Neural cell (in vitro differentiated cells): ENCODE measurements at regions not wholly inside any gene's neighbourhood (a gene's known extent, or its start where the extent isn't known, plus 50 kb on each side); places are given as distances from the start of the nearest gene placed in this dataset.

Source experiments
- H2AFZ ChIP-seq: fragments of 200-600, 300-800 bp; sonication (generic), shearing (Covaris generic); 2 replicates; pipeline ENCODE4 v1.6.0; 2014; ENCODE audit warnings: low read depth, mild to moderate bottlenecking, antibody characterized with exemption, low read length, moderate library complexity
- H3F3A ChIP-seq: fragments of 200-600 bp; shearing (Covaris generic); 2 replicates; pipeline ENCODE4 v1.6.1; 2016; ENCODE audit warnings: mild to moderate bottlenecking, moderate library complexity, mixed read lengths, antibody characterized with exemption, low read length; ENCODE audit not compliant: insufficient read depth, poor library complexity, severe bottlenecking
- H3K27ac ChIP-seq: fragments of 200-600, 300-800 bp; sonication (generic), shearing (Covaris generic); 2 replicates; pipeline ENCODE4 v1.5.1; 2014; ENCODE audit warnings: mild to moderate bottlenecking, low read length, moderate library complexity
- H3K27me3 ChIP-seq: fragments of 300-800, 200-600 bp; sonication (generic), shearing (Covaris generic); 2 replicates; pipeline ENCODE4 v1.6.0; 2014; ENCODE audit warnings: mild to moderate bottlenecking, low read depth, low read length, moderate library complexity; ENCODE audit not compliant: insufficient read depth
- H3K36me3 ChIP-seq: fragments of 300-800, 200-600 bp; sonication (generic), shearing (Covaris generic); 2 replicates; pipeline ENCODE4 v1.5.1; 2014; ENCODE audit warnings: mild to moderate bottlenecking, antibody characterized with exemption, low read length, moderate library complexity; ENCODE audit not compliant: insufficient read depth
- H3K4me2 ChIP-seq: fragments of 300-800, 200-600 bp; sonication (generic), shearing (Covaris generic); 2 replicates; pipeline ENCODE4 v1.6.0; 2014; ENCODE audit warnings: mild to moderate bottlenecking, low read length
- H3K4me3 ChIP-seq: fragments of 300-800, 200-600 bp; sonication (generic), shearing (Covaris generic); 2 replicates; pipeline ENCODE4 v1.5.1; 2014; ENCODE audit warnings: mild to moderate bottlenecking, low read length, moderate library complexity
- H3K79me2 ChIP-seq: fragments of 200-600 bp; shearing (Covaris generic); replicated peaks from 2 replicates; pipeline ENCODE4 v1.6.0; 2014; ENCODE audit warnings: mild to moderate bottlenecking, low read length, moderate library complexity; ENCODE audit not compliant: insufficient read depth
- H3K9ac ChIP-seq: fragments of 300-800, 200-600 bp; sonication (generic), shearing (Covaris generic); 2 replicates; pipeline ENCODE4 v1.6.1; 2016; ENCODE audit warnings: mild to moderate bottlenecking, low read length, mixed read lengths
- H3K9me2 ChIP-seq: fragments of 200-600 bp; shearing (Covaris generic); 2 replicates; pipeline ENCODE4 v1.6.1; 2016; ENCODE audit warnings: mild to moderate bottlenecking, low read length, mixed read lengths; ENCODE audit not compliant: insufficient read depth
- H3K9me3 ChIP-seq: fragments of 200-600, 300-800 bp; sonication (generic), shearing (Covaris generic); 2 replicates; pipeline ENCODE4 v1.6.1; 2016; ENCODE audit warnings: mild to moderate bottlenecking, mixed run types, low read length, moderate library complexity, mixed read lengths
- H4K20me1 ChIP-seq: fragments of 200-600 bp; shearing (Covaris generic); 2 replicates; pipeline ENCODE4 v1.6.1; 2016; ENCODE audit warnings: mild to moderate bottlenecking, mixed run types; ENCODE audit not compliant: insufficient read depth
- EP300 ChIP-seq: fragments of 450-650 bp; conservative IDR thresholded peaks from 2 replicates; pipeline ENCODE4 v1.6.1; 2014; ENCODE audit warnings: antibody characterized with exemption, mild to moderate bottlenecking, moderate library complexity; ENCODE audit not compliant: poor library complexity, severe bottlenecking
- EZH2 ChIP-seq: fragments of 200-600, 300-800 bp; shearing (Covaris generic), sonication (generic); IDR thresholded peaks from 2 replicates; pipeline ENCODE4 v1.6.1; 2014; ENCODE audit warnings: antibody characterized with exemption, low read length, borderline replicate concordance, mild to moderate bottlenecking; ENCODE audit not compliant: insufficient read depth, poor library complexity, severe bottlenecking
- MXI1 ChIP-seq: fragments of 450-650 bp; conservative IDR thresholded peaks from 2 replicates; pipeline ENCODE4 v1.6.1; 2014; ENCODE audit warnings: antibody characterized with exemption, mild to moderate bottlenecking; ENCODE audit not compliant: poor library complexity, severe bottlenecking
- POLR2AphosphoS5 ChIP-seq: IDR thresholded peaks from 2 replicates; pipeline ENCODE4 v1.6.1; 2012
- RAD21 ChIP-seq: fragments of 450-650 bp; conservative IDR thresholded peaks from 2 replicates; pipeline ENCODE4 v1.6.1; 2014; ENCODE audit warnings: antibody characterized with exemption, mild to moderate bottlenecking, moderate library complexity
- REST ChIP-seq: IDR thresholded peaks from 2 replicates; pipeline ENCODE4 v1.6.1; 2012; ENCODE audit warnings: borderline replicate concordance
- SMC3 ChIP-seq: fragments of 450-650 bp; conservative IDR thresholded peaks from 2 replicates; pipeline ENCODE4 v1.6.1; 2014; ENCODE audit warnings: antibody characterized with exemption, mild to moderate bottlenecking, moderate library complexity; ENCODE audit not compliant: poor library complexity
- TAF1 ChIP-seq: IDR thresholded peaks from 2 replicates; pipeline ENCODE4 v1.6.1; 2012; ENCODE audit warnings: low read depth
- TF ChIP-seq, protein P1 (sequence below): fragments of 450-650 bp; IDR thresholded peaks from 2 replicates; pipeline ENCODE4 v1.5.1; 2014; ENCODE audit warnings: antibody characterized with exemption, mild to moderate bottlenecking, moderate library complexity; ENCODE audit not compliant: poor library complexity, severe bottlenecking

DNA sequence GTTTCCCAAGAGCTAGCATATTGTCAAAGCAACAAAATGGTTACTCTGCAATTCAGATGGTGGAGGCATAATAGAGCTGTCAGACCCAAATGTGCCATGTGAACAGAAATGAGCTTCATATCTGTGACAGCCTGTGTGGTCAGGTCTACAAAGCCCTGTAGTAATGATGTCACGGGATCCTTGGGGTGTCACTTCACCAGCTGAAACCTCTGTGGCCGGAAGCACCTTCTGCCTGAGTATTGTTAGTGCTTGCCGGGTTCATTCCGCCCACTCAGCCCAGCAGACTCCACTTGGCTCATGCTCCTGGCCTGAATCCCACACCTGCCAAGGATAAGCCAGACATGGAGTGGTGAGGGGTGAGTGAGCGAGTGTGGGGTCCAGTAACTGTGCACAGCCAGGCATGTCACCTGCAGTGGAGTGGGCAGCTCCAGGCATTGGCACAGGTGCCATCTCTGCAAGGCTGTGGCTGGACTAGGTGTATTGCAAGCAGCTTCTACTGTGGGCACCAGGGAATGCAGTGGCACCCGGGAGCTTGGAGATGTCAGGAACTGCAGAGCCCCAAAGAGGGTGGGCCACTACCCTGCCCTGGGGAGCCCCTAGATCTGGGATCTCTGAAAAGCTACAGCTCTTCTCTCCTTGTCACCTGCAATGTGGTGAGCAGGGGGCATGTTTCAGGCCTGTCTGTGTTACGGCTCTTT is 341.9 kb upstream of the CHRM2 start:
- no peaks in the 10 kb centered on the region for H3K27me3 ChIP-seq
- TF ChIP-seq EZH2 (no peak), POLR2AphosphoS5 (no peak), TAF1 (no peak), EP300 (no peak), MXI1 (no peak), RAD21 (no peak), REST (no peak), SMC3 (no peak)
- TF ChIP-seq, protein P1, sequence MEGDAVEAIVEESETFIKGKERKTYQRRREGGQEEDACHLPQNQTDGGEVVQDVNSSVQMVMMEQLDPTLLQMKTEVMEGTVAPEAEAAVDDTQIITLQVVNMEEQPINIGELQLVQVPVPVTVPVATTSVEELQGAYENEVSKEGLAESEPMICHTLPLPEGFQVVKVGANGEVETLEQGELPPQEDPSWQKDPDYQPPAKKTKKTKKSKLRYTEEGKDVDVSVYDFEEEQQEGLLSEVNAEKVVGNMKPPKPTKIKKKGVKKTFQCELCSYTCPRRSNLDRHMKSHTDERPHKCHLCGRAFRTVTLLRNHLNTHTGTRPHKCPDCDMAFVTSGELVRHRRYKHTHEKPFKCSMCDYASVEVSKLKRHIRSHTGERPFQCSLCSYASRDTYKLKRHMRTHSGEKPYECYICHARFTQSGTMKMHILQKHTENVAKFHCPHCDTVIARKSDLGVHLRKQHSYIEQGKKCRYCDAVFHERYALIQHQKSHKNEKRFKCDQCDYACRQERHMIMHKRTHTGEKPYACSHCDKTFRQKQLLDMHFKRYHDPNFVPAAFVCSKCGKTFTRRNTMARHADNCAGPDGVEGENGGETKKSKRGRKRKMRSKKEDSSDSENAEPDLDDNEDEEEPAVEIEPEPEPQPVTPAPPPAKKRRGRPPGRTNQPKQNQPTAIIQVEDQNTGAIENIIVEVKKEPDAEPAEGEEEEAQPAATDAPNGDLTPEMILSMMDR = no peak

GRCh38 chr7:136523571-136523970 is 344.9 kb upstream of the CHRM2 start:
- TF ChIP-seq POLR2AphosphoS5 (no peak), EP300 (no peak), RAD21 (no peak), SMC3 (no peak), TAF1 (no peak), MXI1 (no peak)
- TF ChIP-seq, protein P1 = no peak
- Histone ChIP-seq H3K79me2 (no peaks in the 10 kb centered on the region), H3K27me3 (no peaks in the 10 kb centered on the region), H3F3A (no peaks in the 10 kb centered on the region), H3K4me3 (no peak overlapping the region), H3K4me2 (no peak overlapping the region), H4K20me1 (no peaks in the 10 kb centered on the region), H3K9me2 (no peaks in the 10 kb centered on the region), H3K9me3 (no peaks in the 10 kb centered on the region), H3K27ac (no peak overlapping the region), H3K9ac (no peak overlapping the region), H2AFZ (no peak overlapping the region), H3K36me3 (no peaks in the 10 kb centered on the region)

More for the DNA sequence above, 341.9 kb upstream of the CHRM2 start:
- Histone ChIP-seq H3K4me3 (no peak overlapping the region), H3F3A (no peaks in the 10 kb centered on the region), H4K20me1 (no peaks in the 10 kb centered on the region), H3K79me2 (no peaks in the 10 kb centered on the region), H2AFZ (no peak overlapping the region), H3K9me2 (no peaks in the 10 kb centered on the region), H3K27ac (no peak overlapping the region), H3K9me3 (no peaks in the 10 kb centered on the region), H3K4me2 (no peak overlapping the region), H3K9ac (no peak overlapping the region), H3K36me3 (no peaks in the 10 kb centered on the region)
